ENCODE measurements at regions not wholly inside any gene's neighbourhood (a gene's known extent, or its start where the extent isn't known, plus 50 kb on each side); places are given as distances from the start of the nearest gene placed in this dataset.
"Not testable (repeated sequence)": the region's sequence is repeated elsewhere in the genome, so short reads cannot be mapped to it uniquely, and the experiment has no call there.

- TF ChIP-seq ZFX (IDR thresholded peaks at IDR 0.05), result no peak
- TF ChIP-seq CTCF (conservative IDR thresholded peaks at IDR 0.05), result no peak
Measured at GRCh38 chr3:6321999-6322398, 538.9 kb upstream of the GRM7 start.

GRCh38 chr3:6326771-6327170 is 534.1 kb upstream of the GRM7 start:
- no peak overlapping the region for H3K27ac ChIP-seq
- no peak for TF ChIP-seq ZFX (IDR thresholded peaks at IDR 0.05)
- no peak for TF ChIP-seq CTCF (conservative IDR thresholded peaks at IDR 0.05)

More at GRCh38 chr3:6321999-6322398, 538.9 kb upstream of the GRM7 start:
- H3K27ac ChIP-seq, result no peak overlapping the region

GRCh38 chr3:6340980-6341325 is 520.0 kb upstream of the GRM7 start:
- not testable (repeated sequence) for H3K27ac ChIP-seq

- H3K27ac ChIP-seq, result no peak overlapping the region
- TF ChIP-seq ZFX (IDR thresholded peaks at IDR 0.05) (no peak), CTCF (conservative IDR thresholded peaks at IDR 0.05) (no peak)
Measured at GRCh38 chr3:6351752-6352151, 509.2 kb upstream of the GRM7 start.

GRCh38 chr3:6354653-6355052 is 506.3 kb upstream of the GRM7 start:
- H3K27ac ChIP-seq, result no peak overlapping the region
- no peak for TF ChIP-seq ZFX (IDR thresholded peaks at IDR 0.05)
- TF ChIP-seq CTCF (conservative IDR thresholded peaks at IDR 0.05), result no peak

GRCh38 chr3:6362406-6362805 is 498.5 kb upstream of the GRM7 start:
- H3K27ac ChIP-seq, result no peak overlapping the region
- TF ChIP-seq ZFX (IDR thresholded peaks at IDR 0.05) (no peak), CTCF (conservative IDR thresholded peaks at IDR 0.05) (no peak)

- H3K27ac ChIP-seq, result no peak overlapping the region
- no peak for TF ChIP-seq ZFX (IDR thresholded peaks at IDR 0.05)
- no peak for TF ChIP-seq CTCF (conservative IDR thresholded peaks at IDR 0.05)
Measured at GRCh38 chr3:6367171-6367570, 493.7 kb upstream of the GRM7 start.

- no peak overlapping the region for H3K27ac ChIP-seq
- TF ChIP-seq ZFX (IDR thresholded peaks at IDR 0.05), result no peak
- peak; percentile 16; the same call in 1 of the 2 replicates for TF ChIP-seq CTCF (conservative IDR thresholded peaks at IDR 0.05)
Measured at GRCh38 chr3:6392123-6392522, 468.8 kb upstream of the GRM7 start.
